Activated CD4-positive, alpha-beta T cell treated with anti-CD3 and anti-CD28 coated beads for 1 hour (primary cell): ENCODE measurements at regions not wholly inside any gene's neighbourhood (a gene's known extent, or its start where the extent isn't known, plus 50 kb on each side); places are given as distances from the start of the nearest gene placed in this dataset.
"Not testable (repeated sequence)": the region's sequence is repeated elsewhere in the genome, so short reads cannot be mapped to it uniquely, and the experiment has no call there.

Experiments
- DNase-seq: peaks from one replicate; pipeline ENCODE4 v3.0.0-alpha.2; 2020

DNA sequence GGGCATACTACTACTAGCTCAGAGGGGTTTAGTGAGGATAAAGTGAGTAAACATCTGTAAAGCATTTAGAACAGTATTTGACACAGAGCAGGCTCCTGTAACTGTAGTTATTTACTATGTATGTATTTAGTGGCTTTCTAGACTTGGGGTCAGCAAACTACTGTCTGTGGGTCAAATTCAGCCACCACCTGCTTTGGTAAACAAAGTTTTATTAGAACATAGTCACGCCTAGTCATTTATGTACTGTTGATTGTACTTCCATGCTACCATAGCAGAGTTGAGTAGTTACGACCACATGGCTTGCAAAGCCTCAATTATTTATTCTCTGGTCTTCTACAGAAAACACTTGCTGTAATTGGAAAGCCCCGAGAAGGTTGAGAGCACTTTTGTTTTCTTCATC, 248.5 kb upstream of the PLPP4 start:
- no peak for DNase-seq

- DNase-seq = no peak
Measured at GRCh38 chr10:120209124-120209762, 247.8 kb upstream of the PLPP4 start.

- no peak for DNase-seq
Measured at GRCh38 chr10:120212275-120212674, 244.8 kb upstream of the PLPP4 start.

DNA sequence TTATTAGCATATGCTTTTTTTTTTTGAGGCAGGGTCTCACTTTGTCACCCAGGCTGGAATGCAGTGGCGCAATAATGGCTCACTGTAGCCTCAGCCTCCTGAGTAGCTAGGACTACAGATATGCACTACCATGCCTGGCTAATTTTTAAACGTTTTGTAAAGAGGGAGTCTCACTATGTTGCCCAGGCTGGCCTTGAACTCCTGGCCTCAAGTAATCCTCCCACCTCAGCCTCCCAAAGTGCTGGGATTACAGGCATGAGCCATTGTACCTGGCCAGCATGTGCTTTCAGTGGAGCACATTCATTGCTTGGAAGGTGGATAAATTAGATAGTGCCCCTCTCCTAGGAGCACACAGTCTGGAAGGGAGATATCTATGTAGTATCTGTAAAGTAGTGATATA, 243.7 kb upstream of the PLPP4 start:
- DNase-seq = not testable (repeated sequence)

GRCh38 chr10:120217736-120218135, 239.3 kb upstream of the PLPP4 start:
- no peak for DNase-seq

DNA sequence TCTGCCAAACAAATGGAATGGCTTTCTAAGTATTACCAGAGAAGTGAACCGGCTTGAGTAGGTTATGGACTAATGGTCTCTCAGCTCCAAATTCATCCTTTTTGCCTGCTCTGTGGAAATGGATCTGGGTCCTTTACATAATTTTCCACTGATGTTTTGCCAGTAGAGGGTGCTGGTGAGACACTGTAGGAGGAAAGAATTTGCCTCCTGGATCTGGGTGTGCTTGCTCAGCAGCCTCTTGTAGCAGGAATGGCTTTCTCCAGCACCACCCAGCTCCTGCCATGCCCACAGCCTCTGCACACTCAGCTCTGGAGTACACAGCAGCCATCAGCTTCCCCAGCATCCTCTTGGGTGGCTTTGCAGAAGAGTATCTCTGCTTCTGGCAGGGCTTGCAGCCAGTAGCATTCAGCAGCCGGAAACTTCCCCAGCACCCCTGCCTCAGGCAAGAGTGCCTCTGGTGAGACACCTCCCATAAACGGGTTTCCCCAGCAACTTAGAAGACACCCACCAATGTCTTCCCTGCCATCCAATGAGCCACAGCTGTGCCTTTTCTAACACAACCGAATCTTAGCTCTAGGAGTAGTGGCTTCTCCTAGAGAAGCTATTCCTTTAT, 235.0 kb upstream of the PLPP4 start:
- no peak for DNase-seq

GRCh38 chr10:120229641-120230040, 227.4 kb upstream of the PLPP4 start:
- DNase-seq = no peak

DNA sequence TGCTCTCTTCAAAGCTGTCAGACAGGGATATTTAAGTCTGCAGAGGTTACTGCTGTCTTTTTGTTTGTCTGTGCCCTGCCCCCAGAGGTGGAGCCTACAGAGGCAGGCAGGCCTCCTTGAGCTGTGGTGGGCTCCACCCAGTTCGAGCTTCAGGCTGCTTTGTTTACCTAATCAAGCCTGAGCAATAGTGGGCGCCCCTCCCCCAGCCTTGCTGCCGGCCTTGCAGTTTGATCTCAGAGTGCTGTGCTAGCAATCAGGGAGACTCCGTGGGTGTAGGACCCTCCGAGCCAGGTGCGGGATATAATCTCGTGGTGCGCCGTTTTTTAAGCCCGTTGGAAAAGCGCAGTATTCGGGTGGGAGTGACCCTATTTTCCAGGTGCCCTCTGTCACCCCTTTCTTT, 217.3 kb upstream of the PLPP4 start:
- DNase-seq = not testable (repeated sequence)

- no peak for DNase-seq
Measured at GRCh38 chr10:120251821-120252442, 205.1 kb upstream of the PLPP4 start.

GRCh38 chr10:120253131-120253530, 203.9 kb upstream of the PLPP4 start:
- DNase-seq = no peak

GRCh38 chr10:120260456-120260855, 196.6 kb upstream of the PLPP4 start:
- no peak for DNase-seq

- DNase-seq = no peak
Measured at GRCh38 chr10:120262857-120263547, 194.0 kb upstream of the PLPP4 start.

- no peak for DNase-seq
Measured at GRCh38 chr10:120266022-120266421, 191.0 kb upstream of the PLPP4 start.

- no peak for DNase-seq
Measured at GRCh38 chr10:120270906-120271305, 186.1 kb upstream of the PLPP4 start.

DNA sequence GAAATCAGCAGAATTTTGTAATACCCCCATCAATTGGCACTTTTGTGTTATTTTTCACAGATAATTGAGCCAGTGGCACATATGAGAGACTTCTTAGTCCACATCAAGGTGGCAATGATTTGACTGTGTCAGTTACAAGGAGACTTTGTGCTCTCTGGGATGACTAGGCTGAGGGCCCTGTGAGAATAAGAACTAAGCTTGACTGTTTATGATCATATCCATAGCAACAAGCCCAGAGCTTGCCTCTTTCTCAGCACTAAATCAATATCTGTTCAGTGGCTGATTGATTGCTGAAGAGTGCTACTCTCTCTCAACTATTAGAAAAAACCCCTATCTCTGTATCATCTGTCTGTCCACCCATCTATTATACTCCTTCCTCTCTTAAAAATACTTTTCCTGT, 185.3 kb upstream of the PLPP4 start:
- no peak for DNase-seq

DNA sequence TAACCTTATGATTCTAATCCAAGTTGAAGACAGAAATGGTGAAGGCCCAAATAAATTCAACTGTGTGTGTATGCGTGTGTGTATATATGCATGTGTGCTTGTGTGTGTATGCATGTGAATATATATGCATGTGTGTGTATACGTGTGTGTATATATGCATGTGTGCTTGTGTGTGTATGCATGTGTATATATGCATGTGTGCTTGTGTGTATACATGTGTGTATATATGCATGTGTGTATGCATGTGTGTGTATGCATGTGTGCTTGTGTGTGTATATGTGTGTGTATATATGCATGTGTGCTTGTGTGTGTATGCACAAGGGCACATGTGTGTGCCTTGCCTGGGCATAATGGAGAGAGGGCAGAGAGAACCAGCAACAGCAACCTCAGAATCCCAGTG, 184.7 kb upstream of the PLPP4 start:
- DNase-seq = no peak

DNA sequence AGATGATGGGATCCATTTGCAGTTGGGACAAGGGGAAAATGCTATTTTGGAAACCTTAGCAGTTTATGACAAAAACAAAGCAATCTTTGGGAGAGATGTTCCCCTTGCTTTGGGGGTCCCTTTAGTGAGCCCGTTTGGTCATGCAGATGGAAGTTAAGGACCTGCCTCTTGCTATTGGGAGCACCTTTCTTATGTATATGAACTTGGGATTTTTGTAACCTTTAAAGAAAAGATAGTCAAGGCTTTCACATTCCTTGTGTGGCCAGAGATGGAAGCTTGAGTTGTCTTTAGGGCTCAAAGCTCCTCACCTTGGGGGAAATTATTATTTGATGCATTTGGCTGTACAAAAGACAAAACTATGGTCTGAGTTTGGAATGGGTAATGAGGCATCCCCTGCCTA, 179.0 kb upstream of the PLPP4 start:
- DNase-seq = no peak

GRCh38 chr10:120279196-120279595, 177.8 kb upstream of the PLPP4 start:
- no peak for DNase-seq

GRCh38 chr10:120282421-120282820, 174.6 kb upstream of the PLPP4 start:
- no peak for DNase-seq

DNA sequence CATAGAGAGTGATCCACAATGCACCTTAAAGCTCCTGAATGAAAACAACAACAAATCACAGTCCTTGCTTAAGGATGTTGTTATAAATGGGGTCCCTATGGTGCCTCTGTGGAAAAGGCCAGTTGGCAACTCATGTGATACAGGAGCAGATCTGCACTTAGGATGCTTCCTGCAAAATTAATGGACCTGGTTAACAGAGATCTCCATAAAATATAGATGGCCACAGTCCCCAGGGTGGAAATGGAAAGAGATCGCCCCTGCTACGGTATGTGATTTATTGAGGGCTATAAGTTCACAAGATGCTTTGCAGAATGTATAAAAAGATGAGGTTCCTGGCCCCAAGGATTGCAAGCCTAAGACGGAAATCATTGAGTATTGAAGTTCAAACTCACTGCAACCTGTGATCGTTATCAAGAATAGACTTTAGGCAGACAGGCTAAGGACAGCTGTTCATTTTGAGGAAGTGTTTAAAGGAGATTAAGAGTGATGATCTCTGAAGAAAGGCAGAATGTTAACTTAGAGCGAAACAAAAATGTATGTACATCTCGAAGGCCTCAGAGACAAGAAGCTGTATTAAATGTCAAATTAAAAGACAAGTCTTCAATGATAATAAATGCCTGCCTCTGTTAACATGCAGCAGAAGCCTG, 174.1 kb upstream of the PLPP4 start:
- no peak for DNase-seq

DNA sequence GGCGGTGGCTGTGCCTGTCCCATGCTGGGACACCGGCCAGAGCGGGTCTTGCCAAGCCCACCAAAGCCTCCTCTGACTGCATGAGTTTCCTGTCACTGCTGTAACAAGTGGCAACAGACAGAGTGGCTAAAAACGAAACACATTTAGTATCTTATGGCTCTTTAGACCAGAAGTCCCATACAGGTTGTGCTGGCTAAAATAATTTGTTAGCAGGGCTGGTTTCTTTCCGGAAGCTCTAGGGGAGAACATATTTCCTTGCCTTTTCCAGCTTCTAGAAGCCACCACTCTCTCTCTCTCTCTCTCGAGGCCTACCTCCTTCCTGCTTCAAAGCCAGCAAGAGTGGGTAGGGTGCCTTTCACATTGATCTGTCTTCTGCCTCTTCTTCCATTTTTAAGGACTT, 171.6 kb upstream of the PLPP4 start:
- no peak for DNase-seq

DNA sequence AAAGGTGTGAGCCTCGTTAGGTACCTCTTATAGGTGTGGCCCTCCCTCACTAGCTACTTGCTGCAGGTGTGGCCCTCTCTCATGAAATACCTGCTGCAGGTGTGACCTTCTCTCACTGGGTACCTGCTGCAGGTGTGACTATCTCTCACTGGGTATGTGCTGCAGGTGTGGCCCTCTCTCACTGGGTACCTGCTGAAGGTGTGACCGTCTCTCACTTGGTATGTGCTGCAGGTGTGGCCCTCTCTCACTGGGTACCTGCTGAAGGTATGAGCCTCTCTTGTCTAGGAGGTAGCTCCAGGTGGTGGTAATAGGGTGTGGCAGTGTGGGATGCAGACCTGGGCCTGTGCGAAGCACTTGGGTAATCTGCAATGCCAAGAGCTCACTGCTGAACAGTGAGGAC, 170.7 kb upstream of the PLPP4 start:
- DNase-seq = no peak

DNA sequence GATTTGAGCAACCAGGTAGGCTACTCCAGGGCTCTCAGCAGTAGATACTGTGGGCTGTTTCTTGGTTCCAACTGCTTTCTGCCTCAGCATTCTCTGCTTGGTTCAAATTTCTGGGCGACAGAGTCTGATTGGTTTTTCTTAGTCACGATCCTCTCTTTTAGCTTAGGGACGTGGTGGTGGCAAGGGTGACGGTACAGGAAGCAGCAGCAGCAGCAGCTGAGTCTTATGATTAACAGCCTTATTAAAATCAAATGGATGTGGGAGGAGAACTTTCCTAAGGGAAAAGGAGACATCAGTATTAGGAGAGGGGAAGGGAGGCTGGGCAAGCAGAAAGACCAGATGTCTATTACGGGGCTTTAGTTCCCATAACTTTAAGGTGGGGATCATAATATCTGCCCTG, 156.5 kb upstream of the PLPP4 start:
- no peak for DNase-seq

DNA sequence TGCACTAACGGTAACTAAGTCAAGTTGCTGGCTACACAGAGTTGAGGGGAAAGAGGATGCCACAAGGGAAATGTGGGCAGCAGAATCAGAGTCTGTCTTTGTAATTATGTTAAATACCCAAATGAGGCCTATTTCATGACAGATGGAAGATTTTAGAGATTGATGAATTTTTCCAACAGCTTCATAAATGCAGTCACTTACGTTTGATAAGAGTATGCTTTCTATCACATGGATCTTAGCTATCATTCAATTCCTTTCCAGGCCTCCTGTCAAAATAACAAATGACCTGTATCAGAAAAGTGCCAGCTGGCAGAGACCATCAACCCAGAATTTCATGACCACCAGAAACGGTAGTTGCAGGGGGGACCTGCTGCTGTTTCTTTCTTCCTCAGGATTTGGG, 148.4 kb upstream of the PLPP4 start:
- no peak for DNase-seq
